Psoas muscle (tissue), 7 donors: ENCODE measurements at regions not wholly inside any gene's neighbourhood (a gene's known extent, or its start where the extent isn't known, plus 50 kb on each side); places are given as distances from the start of the nearest gene placed in this dataset.

ENCODE experiments used
- ATAC-seq, 4 donors: fragments of 200-7000 bp; cut with Tn5 transposase; one replicate each; pipeline ENCODE4 v1.9.1; 2020; ENCODE audit warnings: moderate library complexity in 3 of 4, mild to moderate bottlenecking in 2 of 4
- DNase-seq, 2 donors: peaks; one replicate each; pipeline ENCODE4 v3.0.0-alpha.2; 2020
- H3K27ac ChIP-seq: fragments of 200-600 bp; one replicate; pipeline ENCODE4 v1.8.0; 2022
- H3K27me3 ChIP-seq, 3 donors: fragments of 200-600 bp in 1 of 3; one replicate each; pipeline versions ENCODE4 v1.6.1 to v1.8.0; 2013 to 2022; ENCODE audit warnings: low read length in 2 of 3, mild to moderate bottlenecking in 2 of 3, moderate library complexity in 1 of 3; ENCODE audit not compliant: insufficient read depth in 3 of 3
- H3K36me3 ChIP-seq, 2 donors: fragments of 200-600 bp in 1 of 2; one replicate each; pipeline versions ENCODE4 v1.6.1 to v1.8.0; 2013 to 2022; ENCODE audit warnings: low read depth in 1 of 2, mild to moderate bottlenecking in 1 of 2, moderate library complexity in 1 of 2; ENCODE audit not compliant: insufficient read depth in 1 of 2
- H3K4me1 ChIP-seq: fragments of 200-600 bp; one replicate; pipeline ENCODE4 v1.8.0; 2022
- H3K4me3 ChIP-seq: fragments of 200-600 bp; one replicate; pipeline ENCODE4 v1.8.0; 2022; ENCODE audit warnings: mild to moderate bottlenecking
- H3K9me3 ChIP-seq: fragments of 200-600 bp; one replicate; pipeline ENCODE4 v1.8.0; 2022
- WGBS, 3 donors: extraction: QIAGEN DNeasy Blood & Tissue Kit; methylation state at CpG; one replicate each; pipeline versions ENCODE4 v1.1.6 to v1.1.7; 2013; 5-methylcytosine and 5-hydroxymethylcytosine counted together
- intact Hi-C, 2 donors: fragments of 100-400 bp; cut with DNase I; formaldehyde crosslinking; loops; one replicate each; pipeline versions ENCODE4 v1.11.0 to v1.14.2; 2022
- TF ChIP-seq, protein P1 (sequence below): fragments of 200-600 bp; IDR thresholded peaks from one replicate; pipeline ENCODE4 v1.8.0; 2022; ENCODE audit warnings: antibody characterized with exemption
- donor health status: healthy with polysubstance abuse.
- donor health status: DM: no; HTN: no; CAD: no; lungs with moderate emphysema.
- donor health status: Bipolar disorder and iron deficiency.
- donor health status: healthy.
- donor health status: DM: yes; HTN: yes; CAD: no.
- donor health status: DM: no; HTN: no; CAD: no.
- donor health status: DM: yes; HTN: yes; CAD: no.

DNA sequence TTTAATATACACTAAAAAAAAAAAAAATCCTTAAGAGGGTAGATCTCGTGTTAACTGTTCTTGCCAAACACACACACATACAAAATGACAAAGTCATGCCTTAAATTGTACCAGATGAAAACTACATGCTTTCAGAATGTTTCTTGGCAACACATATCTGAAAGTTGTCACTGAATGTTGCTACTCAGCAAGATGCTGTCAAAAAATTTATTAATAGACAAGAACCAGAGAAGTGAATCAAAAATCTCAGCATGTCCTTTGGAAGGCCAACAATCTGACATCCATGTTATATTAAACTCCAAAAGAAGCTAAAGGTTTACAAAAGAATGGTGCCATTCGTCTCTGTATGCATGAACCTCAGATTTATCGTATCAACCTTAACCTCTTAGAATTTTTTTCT lies 1746.2 kb upstream of the PRR20A start:
- H3K27me3 ChIP-seq: no peaks in the 10 kb centered on the region
- no peaks in the 10 kb centered on the region for H3K4me1 ChIP-seq
- DNase-seq: no peak
- H3K36me3 ChIP-seq: no peaks in the 10 kb centered on the region
- intact Hi-C loops: no loop called here
- H3K4me3 ChIP-seq: no peak overlapping the region
- peaks cover 5% of the 10 kb centered on the region for H3K9me3 ChIP-seq
- 78 to 81% (median 78%) methylated on average over 3 of the region's 3 CpGs for WGBS, 3 donors
- TF ChIP-seq, protein P1, sequence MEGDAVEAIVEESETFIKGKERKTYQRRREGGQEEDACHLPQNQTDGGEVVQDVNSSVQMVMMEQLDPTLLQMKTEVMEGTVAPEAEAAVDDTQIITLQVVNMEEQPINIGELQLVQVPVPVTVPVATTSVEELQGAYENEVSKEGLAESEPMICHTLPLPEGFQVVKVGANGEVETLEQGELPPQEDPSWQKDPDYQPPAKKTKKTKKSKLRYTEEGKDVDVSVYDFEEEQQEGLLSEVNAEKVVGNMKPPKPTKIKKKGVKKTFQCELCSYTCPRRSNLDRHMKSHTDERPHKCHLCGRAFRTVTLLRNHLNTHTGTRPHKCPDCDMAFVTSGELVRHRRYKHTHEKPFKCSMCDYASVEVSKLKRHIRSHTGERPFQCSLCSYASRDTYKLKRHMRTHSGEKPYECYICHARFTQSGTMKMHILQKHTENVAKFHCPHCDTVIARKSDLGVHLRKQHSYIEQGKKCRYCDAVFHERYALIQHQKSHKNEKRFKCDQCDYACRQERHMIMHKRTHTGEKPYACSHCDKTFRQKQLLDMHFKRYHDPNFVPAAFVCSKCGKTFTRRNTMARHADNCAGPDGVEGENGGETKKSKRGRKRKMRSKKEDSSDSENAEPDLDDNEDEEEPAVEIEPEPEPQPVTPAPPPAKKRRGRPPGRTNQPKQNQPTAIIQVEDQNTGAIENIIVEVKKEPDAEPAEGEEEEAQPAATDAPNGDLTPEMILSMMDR: no peak
- ATAC-seq: no peak
- no peak overlapping the region for H3K27ac ChIP-seq

DNA sequence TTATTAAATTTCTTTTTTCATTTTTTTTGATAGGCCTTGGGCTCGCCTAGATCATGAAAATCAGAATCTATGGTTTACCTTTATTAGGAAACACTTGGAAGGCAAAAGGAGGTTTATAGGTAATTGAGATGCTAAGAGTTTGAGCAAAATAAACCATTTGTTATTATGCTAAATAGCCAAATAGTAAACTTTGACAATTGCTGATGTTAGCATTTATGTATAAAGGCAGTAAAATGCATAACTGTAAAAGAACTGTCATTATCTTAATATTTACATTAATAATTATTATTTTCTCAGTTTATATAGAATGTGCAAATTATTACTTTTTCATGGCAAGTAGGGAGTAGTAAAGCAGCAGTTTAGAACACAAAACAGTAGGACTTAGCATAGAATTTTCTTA lies 1737.8 kb upstream of the PRR20A start:
- 74 to 84% (median 77%) methylated on average over 1 of the region's 1 CpG for WGBS, 3 donors
- intact Hi-C loops: no loop called here
- ATAC-seq: no peak
- Histone ChIP-seq H3K27me3 (no peaks in the 10 kb centered on the region), H3K36me3 (no peaks in the 10 kb centered on the region), H3K9me3 (no peaks in the 10 kb centered on the region), H3K4me3 (no peak overlapping the region), H3K27ac (no peak overlapping the region), H3K4me1 (no peaks in the 10 kb centered on the region)
- DNase-seq: no peak
- TF ChIP-seq, protein P1: no peak

DNA sequence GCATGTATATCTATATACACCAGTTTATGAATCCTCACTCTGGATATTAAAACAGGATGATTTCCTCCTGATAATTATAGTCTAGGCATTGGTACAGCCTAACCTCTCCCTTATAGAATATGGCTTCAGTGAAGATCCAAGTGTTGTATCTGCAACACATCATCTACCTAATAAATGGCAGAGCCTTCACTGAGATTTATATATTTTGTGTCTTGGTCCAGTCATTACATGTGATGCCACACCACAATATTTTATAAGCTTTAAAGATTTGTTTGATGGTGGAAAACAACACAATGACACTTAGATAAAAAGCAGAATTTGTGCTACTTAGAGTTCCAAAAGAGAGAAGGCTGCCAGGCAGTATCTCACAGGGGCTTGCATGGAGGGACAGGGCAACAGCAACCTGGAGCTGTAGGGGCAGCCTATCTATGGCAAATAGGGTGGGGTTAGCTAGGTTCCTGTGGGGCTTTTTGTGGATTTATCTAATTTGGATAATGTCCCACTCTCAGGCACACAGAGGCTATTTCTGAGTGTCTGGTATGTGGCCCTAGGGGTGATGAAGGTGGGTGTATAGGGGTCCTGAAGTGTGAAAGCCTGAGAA lies 1736.7 kb upstream of the PRR20A start:
- ATAC-seq (no peak), DNase-seq (no peak)
- H3K4me3 ChIP-seq: no peak overlapping the region
- intact Hi-C loops: no loop called here
- H3K27me3 ChIP-seq: no peaks in the 10 kb centered on the region
- no peaks in the 10 kb centered on the region for H3K9me3 ChIP-seq
- H3K4me1 ChIP-seq: no peaks in the 10 kb centered on the region
- no peaks in the 10 kb centered on the region for H3K36me3 ChIP-seq
- no peak overlapping the region for H3K27ac ChIP-seq
- TF ChIP-seq, protein P1: no peak

DNA sequence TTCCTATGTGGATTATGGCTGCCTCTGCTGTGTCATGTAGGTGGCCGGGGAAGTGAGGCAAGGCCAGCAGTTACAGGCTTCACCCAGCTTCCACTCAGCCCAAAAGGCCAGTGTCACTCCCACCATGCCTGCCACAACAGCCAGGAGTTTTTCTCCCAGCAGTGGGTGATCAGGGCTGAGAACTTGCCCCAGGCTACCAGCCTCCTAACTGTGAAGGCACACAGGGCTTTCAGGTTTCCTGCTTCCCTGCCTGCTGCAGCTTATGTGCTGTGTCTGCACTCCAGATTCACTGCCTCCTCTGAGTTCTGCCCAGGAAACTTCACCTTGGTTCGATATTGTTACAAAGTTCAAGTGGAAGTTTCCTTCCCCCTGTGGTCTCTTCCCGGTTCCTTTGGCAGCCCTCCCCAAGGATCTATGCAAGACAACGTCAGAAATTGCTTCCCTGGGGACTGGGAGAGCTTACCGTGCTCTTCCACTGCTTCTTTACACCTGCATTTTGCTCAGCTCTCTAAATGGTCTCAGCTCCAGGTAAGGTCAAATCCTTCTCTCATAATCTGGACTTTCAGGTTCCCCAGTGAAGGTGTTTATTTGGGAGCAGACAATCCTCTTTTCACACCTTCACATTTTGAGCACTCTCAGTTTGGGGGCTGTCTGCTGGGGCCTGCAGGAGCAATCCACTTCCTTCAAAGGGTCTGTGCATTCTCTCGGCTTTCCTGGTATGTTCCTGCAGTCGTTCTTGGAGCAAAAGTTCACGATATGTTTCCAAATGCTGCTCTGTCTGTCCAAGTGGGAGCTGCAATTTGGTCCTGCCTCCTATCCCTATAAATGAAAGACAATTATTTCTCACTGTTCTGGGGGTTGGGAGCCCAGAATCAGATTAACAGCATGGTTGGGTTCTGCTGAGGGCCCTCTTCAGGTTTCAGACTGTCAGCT lies 1730.1 kb upstream of the PRR20A start:
- TF ChIP-seq, protein P1: no peak

More for the DNA sequence above, 1730.1 kb upstream of the PRR20A start:
- ATAC-seq (no peak), DNase-seq (no peak)
- intact Hi-C loops: no loop called here
- WGBS, 3 donors: 43 to 54% (median 49%) methylated on average over 8 of the region's 8 CpGs
- H3K27me3 ChIP-seq: no peaks in the 10 kb centered on the region
- H3K36me3 ChIP-seq: no peaks in the 10 kb centered on the region
- H3K9me3 ChIP-seq: no peaks in the 10 kb centered on the region
- H3K4me1 ChIP-seq: no peaks in the 10 kb centered on the region
- no peak overlapping the region for H3K4me3 ChIP-seq
- no peak overlapping the region for H3K27ac ChIP-seq
